K562 (cell line): ENCODE measurements at regions not wholly inside any gene's neighbourhood (a gene's known extent, or its start where the extent isn't known, plus 50 kb on each side); places are given as distances from the start of the nearest gene placed in this dataset.

Experiments used
- ATAC-seq: fragments of 200-7000 bp; cut with Tn5 transposase; 3 replicates; pipeline ENCODE4 v1.9.1; 2020; ENCODE audit warnings: moderate library complexity
- BruUV-seq: library from RNA; stranded (reverse); fragments of 400-500 nt; replicated peaks from 2 replicates; lab custom pipeline; 2021; lab: Mats Ljungman, UMichigan
- CTCF ChIA-PET: fragments of 300-600 bp; formaldehyde crosslinking; extraction: SDS; loops from one replicate; lab custom pipeline; 2021; ENCODE audit warnings: low intra/inter-chr PET ratio; lab: Yijun Ruan, JAX
- POLR2A ChIA-PET: fragments of 300-600, 350-650 bp; sonication (Branson Sonifier 250); formaldehyde crosslinking; extraction: SDS; loops from one replicate; lab custom pipeline; 2021; ENCODE audit warnings: antibody characterized with exemption, inconsistent platforms; lab: Yijun Ruan, JAX
- DNase-seq, 4 experiments: peaks; one replicate each; pipeline versions ENCODE4 v3.0.0 to v3.0.0-alpha.2; 2011 to 2018; ENCODE audit warnings: low spot score in 3 of 4, mixed read lengths in 3 of 4; ENCODE audit errors: extremely low read depth in 1 of 4
- FAIRE-seq: peaks from 2 replicates; lab custom pipeline; 2011; peaks lifted over from hg19 to GRCh38; lab: Jason Lieb, UNC
- H2AFZ ChIP-seq: 2 replicates; pipeline ENCODE4 v1.6.0; 2011; ENCODE audit warnings: low read depth, low read length, control low read depth, inconsistent platforms
- H3K27ac ChIP-seq: fragments of 200-600 bp; 3 replicates; pipeline ENCODE4 v1.8.0; 2011; ENCODE audit warnings: low read depth, mild to moderate bottlenecking, control low read depth, inconsistent platforms, low read length, moderate library complexity, mixed read lengths; ENCODE audit errors: extremely low read depth
- H3K27me3 ChIP-seq, 2 experiments: fragments of 300-600 bp in 1 of 2; 2 replicates in 1 of 2; 3 replicates in 1 of 2; pipeline versions ENCODE4 v1.6.0 to v1.8.0; 2011; ENCODE audit warnings: inconsistent platforms in 2 of 2, low read length in 2 of 2, mild to moderate bottlenecking in 1 of 2, mixed read lengths in 1 of 2, moderate library complexity in 1 of 2; ENCODE audit not compliant: control insufficient read depth in 2 of 2, insufficient read depth in 2 of 2
- H3K36me3 ChIP-seq: fragments of 300-600 bp; 3 replicates; pipeline ENCODE4 v1.8.0; 2011; ENCODE audit warnings: mild to moderate bottlenecking, low read length, inconsistent platforms; ENCODE audit not compliant: control insufficient read depth, insufficient read depth
- H3K4me1 ChIP-seq, 2 experiments: fragments of 200-600 bp in 1 of 2; replicated peaks in 1 of 2; 2 replicates in 1 of 2; 3 replicates in 1 of 2; pipeline versions ENCODE4 v1.5.1 to v1.8.0; 2011; ENCODE audit warnings: inconsistent platforms in 2 of 2, low read length in 2 of 2, mild to moderate bottlenecking in 1 of 2, mixed read lengths in 1 of 2, moderate library complexity in 1 of 2; ENCODE audit not compliant: control insufficient read depth in 2 of 2, insufficient read depth in 2 of 2
- H3K4me2 ChIP-seq: 2 replicates; pipeline ENCODE4 v1.6.1; 2011; ENCODE audit warnings: low read length, control low read depth, inconsistent platforms, mixed read lengths; ENCODE audit not compliant: insufficient read depth
- H3K4me3 ChIP-seq: fragments of 200-600 bp; sonication (generic), shearing (Covaris generic); 2 replicates; pipeline ENCODE4 v1.5.1; 2016; ENCODE audit warnings: control low read depth, inconsistent platforms
- H3K79me2 ChIP-seq: fragments of 200-600 bp; 3 replicates; pipeline ENCODE4 v1.8.0; 2011; ENCODE audit warnings: low read length, inconsistent platforms; ENCODE audit not compliant: control insufficient read depth, insufficient read depth
- H3K9ac ChIP-seq, 2 experiments: 2 replicates each; pipeline versions ENCODE4 v1.6.0 to v1.6.1; 2011; ENCODE audit warnings: low read depth in 2 of 2, low read length in 2 of 2, control low read depth in 1 of 2, inconsistent platforms in 1 of 2, mild to moderate bottlenecking in 1 of 2, mixed read lengths in 1 of 2; ENCODE audit not compliant: insufficient read depth in 1 of 2
- H3K9me1 ChIP-seq: one replicate; pipeline ENCODE4 v1.6.0; 2011; ENCODE audit warnings: inconsistent platforms, mild to moderate bottlenecking, low read length, moderate library complexity; ENCODE audit not compliant: control insufficient read depth, insufficient read depth
- H3K9me3 ChIP-seq: replicated peaks from 2 replicates; pipeline ENCODE4 v1.5.1; 2011; ENCODE audit warnings: low read depth, low read length, inconsistent platforms; ENCODE audit not compliant: control insufficient read depth, insufficient read depth
- H4K20me1 ChIP-seq: replicated peaks from 2 replicates; pipeline ENCODE4 v1.6.1; 2011; ENCODE audit warnings: low read length, inconsistent platforms, mixed read lengths; ENCODE audit not compliant: control insufficient read depth, insufficient read depth
- AFF4 ChIP-seq: sonication (generic); formaldehyde crosslinking; IDR thresholded peaks from 2 replicates; pipeline ENCODE4 v1.8.0; 2023; ENCODE audit warnings: mild to moderate bottlenecking, missing genetic modification reagents
- E2F5 ChIP-seq: sonication (generic); formaldehyde crosslinking; IDR thresholded peaks from 2 replicates; pipeline ENCODE4 v1.8.0; 2022; ENCODE audit warnings: mild to moderate bottlenecking, missing genetic modification reagents
- ETV6 ChIP-seq, 3 experiments: fragments of 150-350 bp in 1 of 3; sonication (generic) in 1 of 3; formaldehyde crosslinking in 1 of 3; IDR thresholded peaks; 2 replicates each; pipeline versions ENCODE4 v1.6.1 to v1.8.0; 2014 to 2022; ENCODE audit warnings: borderline replicate concordance in 2 of 3, low read depth in 2 of 3, antibody characterized with exemption in 1 of 3, low read length in 1 of 3, mild to moderate bottlenecking in 1 of 3, missing genetic modification reagents in 1 of 3
- IRF1 ChIP-seq: sonication (generic); formaldehyde crosslinking; IDR thresholded peaks from 2 replicates; pipeline ENCODE4 v1.8.0; 2022; ENCODE audit warnings: missing genetic modification reagents, mild to moderate bottlenecking, borderline replicate concordance
- MECOM ChIP-seq: fragments of 250-450 bp; sonication (Bioruptor Pico); IDR thresholded peaks from 2 replicates; pipeline ENCODE4 v1.8.0; 2022; ENCODE audit warnings: inconsistent platforms
- MYNN ChIP-seq, 2 experiments: sonication (generic); formaldehyde crosslinking in 1 of 2; IDR thresholded peaks; 2 replicates each; pipeline versions ENCODE4 v1.5.0 to v1.6.1; 2016 to 2020; ENCODE audit warnings: antibody characterized with exemption in 1 of 2, missing genetic modification reagents in 1 of 2
- RBM22 ChIP-seq: fragments of 200-400 bp; formaldehyde crosslinking; IDR thresholded peaks from 2 replicates; pipeline ENCODE4 v1.6.1; 2018; ENCODE audit warnings: low read length, low read depth; ENCODE audit not compliant: poor library complexity, severe bottlenecking
- WGBS: fragments of 100-300 bp; shearing (Covaris generic); methylation state at CpG from one replicate; pipeline ENCODE4 v1.1.6; 2016; ENCODE audit warnings: low coverage, mixed read lengths; ENCODE audit not compliant: insufficient coverage; ENCODE audit errors: missing lambda C conversion rate; 5-methylcytosine and 5-hydroxymethylcytosine counted together
- in situ Hi-C: fragments of 300-500 bp; cut with MboI; formaldehyde crosslinking; loops from 4 replicates; pipeline ENCODE4 v1.15.0; 2018; ENCODE audit warnings: inconsistent platforms, mixed read lengths
- intact Hi-C: fragments of 100-400 bp; cut with micrococcal nuclease; formaldehyde crosslinking; loops from 2 replicates; pipeline ENCODE4 v1.14.2; 2022

- TF ChIP-seq IRF1 (no peak), E2F5 (CRISPR knock-in tag) (no peak), MYNN (IDR thresholded peaks at IDR 0.05) (no peak), MYNN (CRISPR knock-in tag; IDR thresholded peaks at IDR 0.05) (no peak)
Observed at GRCh38 chr18:76579301-76579695, 84.3 kb upstream of the ZNF516 start (continued).

GRCh38 chr18:76578571-76579300, 83.7 kb upstream of the ZNF516 start:
- H3K4me3 ChIP-seq, result no peak overlapping the region
- H3K9me1 ChIP-seq, result no peaks in the 10 kb centered on the region
- H4K20me1 ChIP-seq, result no peaks in the 10 kb centered on the region
- CTCF ChIA-PET, result no interaction called here
- H3K36me3 ChIP-seq, result no peaks in the 10 kb centered on the region
- no peaks in the 10 kb centered on the region for H3K79me2 ChIP-seq
- peaks cover 0 to 29% of the 10 kb centered on the region in 2 experiments; a peak in 2 of 5 replicates for H3K27me3 ChIP-seq
- DNase-seq (no peak), ATAC-seq (no peak), FAIRE-seq (no peak)
- POLR2A ChIA-PET, result no interaction called here
- BruUV-seq, result no TSS peak
- WGBS, result 4% methylated on average over 13 of the region's 39 CpGs
- H3K27ac ChIP-seq, result no peak overlapping the region
- intact Hi-C loops, result no loop called here
- in situ Hi-C loops, result no loop called here
- H3K4me1 ChIP-seq, result no peaks in the 10 kb centered on the region
- no peaks in the 10 kb centered on the region for H3K9me3 ChIP-seq
- H3K4me2 ChIP-seq, result no peak overlapping the region
- H3K9ac ChIP-seq, result no peak overlapping the region
- H2AFZ ChIP-seq, result no peak overlapping the region
- TF ChIP-seq RBM22, result no peak
- TF ChIP-seq MECOM (CRISPR knock-in tag), result no peak
- no peak for TF ChIP-seq AFF4 (CRISPR knock-in tag)
- TF ChIP-seq ETV6 (IDR thresholded peaks at IDR 0.05; ENCODE audit: borderline replicate concordance in 1 of 2, low read depth in 2 of 2, low read length in 1 of 2), result no peak
- no peak for TF ChIP-seq ETV6 (CRISPR knock-in tag; IDR thresholded peaks at IDR 0.05; ENCODE audit: borderline replicate concordance)
